Panc1 (cell line): ENCODE measurements at regions not wholly inside any gene's neighbourhood (a gene's known extent, or its start where the extent isn't known, plus 50 kb on each side); places are given as distances from the start of the nearest gene placed in this dataset.

Experiments used
- ATAC-seq: fragments of 200-7000 bp; cut with Tn5 transposase; 2 replicates; pipeline ENCODE4 v1.9.1; 2020; ENCODE audit warnings: mild to moderate bottlenecking, moderate library complexity
- BruUV-seq: library from RNA; stranded (reverse); fragments of 400-500 nt; replicated peaks from 2 replicates; lab custom pipeline; 2021; lab: Mats Ljungman, UMichigan
- CTCF ChIA-PET: fragments of 300-600 bp; sonication (Branson Sonifier 250); formaldehyde crosslinking; loops from one replicate; lab custom pipeline; 2022; ENCODE audit warnings: antibody characterized with exemption; lab: Charles Lee
- POLR2A ChIA-PET: fragments of 300-600 bp; sonication (Branson Sonifier 250); formaldehyde crosslinking; loops from one replicate; lab custom pipeline; 2022; ENCODE audit warnings: antibody characterized with exemption; lab: Charles Lee
- DNase-seq: peaks from one replicate; pipeline ENCODE4 v3.0.0-alpha.2; 2010; ENCODE audit warnings: low read depth, low spot score
- H3K27ac ChIP-seq: 2 replicates; pipeline ENCODE4 v1.5.1; 2011; ENCODE audit warnings: mild to moderate bottlenecking, low read length, inconsistent platforms
- H3K27me3 ChIP-seq: fragments of 200-500 bp; sonication (Bioruptor generic); 2 replicates; pipeline ENCODE4 v1.6.0; 2014; ENCODE audit warnings: low read length, inconsistent platforms; ENCODE audit not compliant: control insufficient read depth, insufficient read depth
- H3K36me3 ChIP-seq: fragments of 200-500 bp; sonication (Bioruptor generic); 2 replicates; pipeline ENCODE4 v1.5.1; 2014; ENCODE audit warnings: inconsistent platforms, mild to moderate bottlenecking, low read length, moderate library complexity; ENCODE audit not compliant: control insufficient read depth, insufficient read depth
- H3K4me1 ChIP-seq: 2 replicates; pipeline ENCODE4 v1.5.1; 2011; ENCODE audit warnings: inconsistent platforms, mild to moderate bottlenecking, low read length, moderate library complexity; ENCODE audit not compliant: control insufficient read depth, insufficient read depth
- H3K4me3 ChIP-seq, 2 experiments: 2 replicates each; pipeline ENCODE4 v1.5.1; 2011 to 2012; ENCODE audit warnings: low read depth in 2 of 2, low read length in 2 of 2, mild to moderate bottlenecking in 2 of 2, inconsistent platforms in 1 of 2, moderate library complexity in 1 of 2
- H3K9me3 ChIP-seq: fragments of 200-500 bp; sonication (Bioruptor generic); 2 replicates; pipeline ENCODE4 v1.5.1; 2014; ENCODE audit warnings: low read depth, mild to moderate bottlenecking, inconsistent platforms, low read length, moderate library complexity; ENCODE audit not compliant: control insufficient read depth, insufficient read depth
- POLR2AphosphoS5 ChIP-seq: IDR thresholded peaks from 2 replicates; pipeline ENCODE4 v1.6.1; 2012; ENCODE audit warnings: mild to moderate bottlenecking, low read depth, low read length, moderate library complexity
- REST ChIP-seq, 2 experiments: IDR thresholded peaks; 2 replicates each; pipeline ENCODE4 v1.6.1; 2011 to 2012; ENCODE audit warnings: low read depth in 2 of 2, control low read depth in 1 of 2, low read length in 1 of 2, mild to moderate bottlenecking in 1 of 2, moderate library complexity in 1 of 2; ENCODE audit not compliant: insufficient read depth in 1 of 2
- SIN3A ChIP-seq: IDR thresholded peaks from 2 replicates; pipeline ENCODE4 v1.6.1; 2012; ENCODE audit warnings: low read depth, mild to moderate bottlenecking, low read length, moderate library complexity, borderline replicate concordance; ENCODE audit not compliant: insufficient read depth
- TCF7L2 ChIP-seq: IDR thresholded peaks from 2 replicates; pipeline ENCODE4 v1.6.1; 2011; ENCODE audit warnings: mild to moderate bottlenecking, low read depth, low read length, inconsistent platforms
- in situ Hi-C: cut with HindIII; loops from 2 replicates; pipeline ENCODE4 v1.10.0; 2016; ENCODE audit warnings: low sequenced_read_pairs, low pct_unique_long_range_greater_than_20kb
- intact Hi-C: fragments of 100-400 bp; cut with micrococcal nuclease; formaldehyde crosslinking; loops from one replicate; pipeline ENCODE4 v1.10.0; 2022; ENCODE audit not compliant: unreplicated experiment
- TF ChIP-seq, protein P1 (sequence below): fragments of 450-650 bp; IDR thresholded peaks from 2 replicates; pipeline ENCODE4 v1.5.1; 2017; ENCODE audit warnings: mild to moderate bottlenecking

DNA sequence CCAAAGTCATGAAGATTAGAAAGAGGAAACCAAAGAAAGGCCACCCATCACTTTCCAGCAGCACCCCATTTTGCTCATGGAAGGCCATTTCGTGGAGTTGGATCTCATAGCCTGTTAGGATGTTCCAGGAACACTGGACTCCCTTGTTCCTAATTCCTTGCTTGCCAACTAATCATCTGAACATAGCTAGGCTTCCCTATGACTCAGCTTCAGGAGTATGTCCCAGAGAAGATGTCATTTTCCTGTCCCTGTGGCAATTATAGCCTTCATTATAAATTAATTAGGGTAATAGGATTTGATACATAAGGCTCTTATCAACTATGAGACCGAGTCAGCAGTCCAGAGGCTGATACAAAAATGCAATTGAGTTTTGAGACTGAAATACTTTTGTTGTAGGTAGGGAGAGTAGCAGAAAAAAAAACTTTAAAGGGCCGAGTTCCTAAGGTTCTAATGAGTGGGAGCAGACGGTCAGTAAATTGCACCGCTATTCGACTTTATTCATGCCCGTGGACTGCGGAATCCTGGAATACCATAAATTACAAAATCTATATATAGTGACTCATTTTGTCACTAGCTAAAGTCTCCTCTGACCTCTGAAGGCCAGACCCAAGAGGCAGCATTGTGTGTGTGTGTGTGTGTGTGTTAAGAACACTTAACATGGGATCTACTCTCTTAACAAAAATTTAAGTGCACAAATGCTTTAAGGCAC is 311.8 kb downstream of the FBXO15 start:
- no peaks in the 10 kb centered on the region for H3K36me3 ChIP-seq
- BruUV-seq, result no TSS peak
- no peak for ATAC-seq
- intact Hi-C loops (no loop called here), in situ Hi-C loops (no loop called here)
- H3K4me3 ChIP-seq, result no peak overlapping the region
- 0 out of 2 replicates have a peak, but pooled peaks cover 3% of the 10 kb centered on the region for H3K27me3 ChIP-seq
- ChIA-PET CTCF (no interaction called here), POLR2A (no interaction called here)
- no peak overlapping the region for H3K27ac ChIP-seq
- no peaks in the 10 kb centered on the region for H3K4me1 ChIP-seq
- no peak for DNase-seq
- TF ChIP-seq POLR2AphosphoS5, result no peak
- TF ChIP-seq SIN3A, result no peak
- TF ChIP-seq TCF7L2, result no peak
- TF ChIP-seq REST (IDR thresholded peaks at IDR 0.05; ENCODE audit: insufficient read depth in 1 of 2, low read depth in 2 of 2, low read length in 1 of 2), result no peak
- TF ChIP-seq, protein P1, sequence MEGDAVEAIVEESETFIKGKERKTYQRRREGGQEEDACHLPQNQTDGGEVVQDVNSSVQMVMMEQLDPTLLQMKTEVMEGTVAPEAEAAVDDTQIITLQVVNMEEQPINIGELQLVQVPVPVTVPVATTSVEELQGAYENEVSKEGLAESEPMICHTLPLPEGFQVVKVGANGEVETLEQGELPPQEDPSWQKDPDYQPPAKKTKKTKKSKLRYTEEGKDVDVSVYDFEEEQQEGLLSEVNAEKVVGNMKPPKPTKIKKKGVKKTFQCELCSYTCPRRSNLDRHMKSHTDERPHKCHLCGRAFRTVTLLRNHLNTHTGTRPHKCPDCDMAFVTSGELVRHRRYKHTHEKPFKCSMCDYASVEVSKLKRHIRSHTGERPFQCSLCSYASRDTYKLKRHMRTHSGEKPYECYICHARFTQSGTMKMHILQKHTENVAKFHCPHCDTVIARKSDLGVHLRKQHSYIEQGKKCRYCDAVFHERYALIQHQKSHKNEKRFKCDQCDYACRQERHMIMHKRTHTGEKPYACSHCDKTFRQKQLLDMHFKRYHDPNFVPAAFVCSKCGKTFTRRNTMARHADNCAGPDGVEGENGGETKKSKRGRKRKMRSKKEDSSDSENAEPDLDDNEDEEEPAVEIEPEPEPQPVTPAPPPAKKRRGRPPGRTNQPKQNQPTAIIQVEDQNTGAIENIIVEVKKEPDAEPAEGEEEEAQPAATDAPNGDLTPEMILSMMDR, result no peak
- H3K9me3 ChIP-seq, result no peaks in the 10 kb centered on the region

GRCh38 chr18:73835039-73835438 is 312.6 kb downstream of the FBXO15 start:
- H3K4me1 ChIP-seq, result no peaks in the 10 kb centered on the region
- H3K36me3 ChIP-seq, result no peaks in the 10 kb centered on the region
- intact Hi-C loops (no loop called here), in situ Hi-C loops (no loop called here)
- H3K27me3 ChIP-seq, result 0 out of 2 replicates have a peak, but pooled peaks cover 3% of the 10 kb centered on the region
- DNase-seq, result no peak
- H3K27ac ChIP-seq, result no peak overlapping the region
- TF ChIP-seq TCF7L2 (no peak), SIN3A (no peak), POLR2AphosphoS5 (no peak), REST (IDR thresholded peaks at IDR 0.05; ENCODE audit: insufficient read depth in 1 of 2, low read depth in 2 of 2, low read length in 1 of 2) (no peak)
- TF ChIP-seq, protein P1, result no peak
- no peaks in the 10 kb centered on the region for H3K9me3 ChIP-seq
- H3K4me3 ChIP-seq, result no peak overlapping the region
- no peak for ATAC-seq
- ChIA-PET CTCF (no interaction called here), POLR2A (no interaction called here)
- no TSS peak for BruUV-seq
